AG09309 (cell line): ENCODE measurements at regions not wholly inside any gene's neighbourhood (a gene's known extent, or its start where the extent isn't known, plus 50 kb on each side); places are given as distances from the start of the nearest gene placed in this dataset.

ENCODE experiments used
- DNase-seq: peaks from one replicate; pipeline ENCODE4 v3.0.0-alpha.2; 2010; ENCODE audit warnings: low read depth
- H3K4me3 ChIP-seq: 2 replicates; pipeline ENCODE4 v1.5.1; 2011; ENCODE audit warnings: mild to moderate bottlenecking, low read depth, low read length, moderate library complexity; ENCODE audit not compliant: control insufficient read depth
- TF ChIP-seq, protein P1 (sequence below): IDR thresholded peaks from 2 replicates; pipeline ENCODE4 v1.5.1; 2011; ENCODE audit warnings: mild to moderate bottlenecking, low read depth, low read length, inconsistent platforms; ENCODE audit not compliant: insufficient read depth, control insufficient read depth; ENCODE audit errors: missing control alignments

GRCh38 chr10:78211561-78212051 lies 177.9 kb downstream of the RPS24 start:
- no peak overlapping the region for H3K4me3 ChIP-seq
- peak; percentile 33 for DNase-seq
- TF ChIP-seq, protein P1, sequence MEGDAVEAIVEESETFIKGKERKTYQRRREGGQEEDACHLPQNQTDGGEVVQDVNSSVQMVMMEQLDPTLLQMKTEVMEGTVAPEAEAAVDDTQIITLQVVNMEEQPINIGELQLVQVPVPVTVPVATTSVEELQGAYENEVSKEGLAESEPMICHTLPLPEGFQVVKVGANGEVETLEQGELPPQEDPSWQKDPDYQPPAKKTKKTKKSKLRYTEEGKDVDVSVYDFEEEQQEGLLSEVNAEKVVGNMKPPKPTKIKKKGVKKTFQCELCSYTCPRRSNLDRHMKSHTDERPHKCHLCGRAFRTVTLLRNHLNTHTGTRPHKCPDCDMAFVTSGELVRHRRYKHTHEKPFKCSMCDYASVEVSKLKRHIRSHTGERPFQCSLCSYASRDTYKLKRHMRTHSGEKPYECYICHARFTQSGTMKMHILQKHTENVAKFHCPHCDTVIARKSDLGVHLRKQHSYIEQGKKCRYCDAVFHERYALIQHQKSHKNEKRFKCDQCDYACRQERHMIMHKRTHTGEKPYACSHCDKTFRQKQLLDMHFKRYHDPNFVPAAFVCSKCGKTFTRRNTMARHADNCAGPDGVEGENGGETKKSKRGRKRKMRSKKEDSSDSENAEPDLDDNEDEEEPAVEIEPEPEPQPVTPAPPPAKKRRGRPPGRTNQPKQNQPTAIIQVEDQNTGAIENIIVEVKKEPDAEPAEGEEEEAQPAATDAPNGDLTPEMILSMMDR = peak; percentile 85

GRCh38 chr10:78212060-78212785 lies 178.6 kb downstream of the RPS24 start:
- TF ChIP-seq, protein P1 = no peak
- DNase-seq = no peak
- H3K4me3 ChIP-seq = no peak overlapping the region

GRCh38 chr10:78212786-78213175 lies 179.1 kb downstream of the RPS24 start:
- TF ChIP-seq, protein P1 = no peak
- H3K4me3 ChIP-seq = no peak overlapping the region
- no peak for DNase-seq

GRCh38 chr10:78214955-78215354 lies 181.3 kb downstream of the RPS24 start:
- TF ChIP-seq, protein P1 = no peak
- no peak overlapping the region for H3K4me3 ChIP-seq
- DNase-seq = no peak

DNA sequence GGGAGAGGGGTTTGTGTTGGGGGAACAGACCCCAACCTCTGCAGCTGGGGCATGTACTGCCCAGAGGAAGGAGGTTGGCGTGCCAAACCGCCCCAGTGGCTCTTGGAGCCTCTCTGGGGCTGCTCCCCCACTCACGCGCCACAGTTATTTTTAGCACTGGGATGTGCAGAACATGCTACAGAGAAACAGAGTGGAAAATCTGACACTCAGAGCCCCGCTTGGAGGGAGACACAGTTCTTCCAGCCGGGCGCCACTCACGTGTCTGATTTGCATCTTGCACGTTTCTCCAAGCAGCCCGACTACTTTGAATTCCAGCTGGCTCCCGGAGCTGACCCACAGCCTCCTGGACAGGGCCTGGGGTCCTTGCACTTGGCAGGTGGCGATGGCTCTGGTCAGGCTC lies 182.0 kb downstream of the RPS24 start:
- peak; percentile 62 for DNase-seq
- TF ChIP-seq, protein P1 = no peak

DNA sequence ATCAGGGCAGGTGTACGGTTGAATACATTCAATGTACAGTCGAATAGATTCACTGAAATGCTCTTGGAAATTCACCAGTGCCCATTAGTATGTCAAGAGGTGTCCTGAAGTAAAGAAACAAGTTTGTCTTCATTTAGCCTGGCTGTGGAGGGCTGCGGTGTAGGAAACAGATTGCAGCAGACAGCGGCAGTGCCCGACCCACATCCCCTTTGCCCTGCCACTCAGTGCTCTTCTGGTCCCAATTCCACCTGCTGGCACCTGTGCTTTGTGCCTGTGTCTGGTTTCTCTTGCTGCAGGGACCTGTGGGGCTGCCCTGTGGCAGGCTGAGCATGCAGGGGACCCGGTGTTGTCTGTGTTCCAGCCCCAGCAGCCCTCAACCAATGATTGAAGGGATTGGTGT lies 183.7 kb downstream of the RPS24 start:
- TF ChIP-seq, protein P1 = no peak
- no peak overlapping the region for H3K4me3 ChIP-seq
- no peak for DNase-seq

More for the DNA sequence above, 182.0 kb downstream of the RPS24 start:
- no peak overlapping the region for H3K4me3 ChIP-seq
